ENCODE measurements at regions not wholly inside any gene's neighbourhood (a gene's known extent, or its start where the extent isn't known, plus 50 kb on each side); places are given as distances from the start of the nearest gene placed in this dataset.

DNA sequence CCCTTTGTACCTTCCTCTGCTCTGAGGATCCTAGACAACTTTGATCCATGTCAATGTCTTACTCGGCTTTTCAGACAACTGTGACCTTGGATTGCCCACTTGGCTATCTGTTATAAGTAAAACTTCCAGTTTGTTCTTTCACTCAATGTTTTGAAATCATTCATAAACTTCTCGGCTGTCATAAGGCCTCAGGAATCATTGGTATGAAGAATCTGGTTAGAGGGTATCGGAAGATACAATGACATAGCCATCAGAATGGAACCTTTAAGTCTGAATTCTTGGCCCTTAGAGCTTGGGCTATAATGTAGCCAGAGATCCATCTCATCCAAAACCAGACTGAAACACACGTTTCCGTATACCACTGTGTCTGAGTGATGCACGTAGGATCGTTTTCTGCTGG is 59.0 kb upstream of the WDR1 start:
- Histone ChIP-seq H3K36me3 (ENCODE audit: control insufficient read depth, insufficient read depth, low read length, severe bottlenecking) (no peaks in the 10 kb centered on the region), H3K9ac (ENCODE audit: low read length) (no peak overlapping the region), H3K27me3 (replicated peaks; ENCODE audit: control insufficient read depth, insufficient read depth, low read length) (no peaks in the 10 kb centered on the region), H3K4me3 (ENCODE audit: low read length) (no peak overlapping the region), H3K4me1 (ENCODE audit: control insufficient read depth, insufficient read depth, low read length) (peaks cover 36% of the 10 kb centered on the region), H3K9me3 (ENCODE audit: control insufficient read depth, low read length) (no peaks in the 10 kb centered on the region)
- DNase-seq (ENCODE audit: low read depth), result no peak

DNA sequence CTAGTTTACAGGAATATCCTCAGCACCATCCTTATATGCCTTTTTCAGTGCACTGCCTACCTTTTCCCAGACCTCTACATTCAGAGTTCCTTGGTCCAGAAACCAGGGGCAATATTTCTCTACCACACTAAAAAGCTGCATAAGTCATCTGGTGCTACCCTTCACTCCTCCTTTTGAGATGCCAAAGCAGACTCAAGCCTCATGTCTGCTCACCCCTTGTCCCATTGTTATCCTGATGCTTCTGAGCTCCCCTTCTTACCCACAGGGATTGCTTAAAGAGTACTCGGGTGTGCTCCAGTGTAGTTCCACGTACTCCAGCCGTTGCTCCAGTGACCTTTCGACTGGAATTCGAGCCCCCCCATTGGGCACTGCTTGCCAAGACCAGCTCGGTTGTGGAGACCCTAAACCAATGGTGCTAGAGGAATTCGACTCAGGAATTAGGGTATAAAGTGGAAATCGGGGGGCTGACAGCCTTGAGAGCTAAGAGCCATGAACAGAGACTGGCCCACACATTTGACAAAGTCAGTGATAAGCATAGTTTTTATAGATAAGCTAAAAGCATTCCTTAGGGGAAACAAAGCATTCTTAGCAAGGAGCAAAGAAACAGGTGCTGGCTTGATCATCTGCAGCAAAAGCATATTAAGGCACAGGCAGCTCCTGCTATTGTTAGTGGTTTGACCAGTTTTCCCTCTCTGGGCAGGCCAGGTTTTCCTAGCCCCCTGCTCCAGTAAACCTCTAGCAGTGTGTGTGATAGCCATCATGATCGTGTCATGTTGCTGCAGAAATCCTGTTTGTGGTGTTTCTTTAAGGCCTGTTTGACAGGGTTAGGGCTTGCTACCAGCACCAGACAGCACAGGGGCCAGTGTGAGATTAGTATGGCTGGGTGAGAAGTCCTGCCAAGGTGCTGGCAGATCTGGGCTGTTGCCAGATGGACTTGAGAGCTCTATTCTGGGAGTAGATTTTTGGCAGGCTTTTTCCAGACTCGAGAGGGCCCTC is 57.5 kb upstream of the WDR1 start:
- H3K4me3 ChIP-seq (ENCODE audit: low read length), result no peak overlapping the region
- H3K27me3 ChIP-seq (replicated peaks; ENCODE audit: control insufficient read depth, insufficient read depth, low read length), result no peaks in the 10 kb centered on the region
- H3K9me3 ChIP-seq (ENCODE audit: control insufficient read depth, low read length), result no peaks in the 10 kb centered on the region
- H3K9ac ChIP-seq (ENCODE audit: low read length), result no peak overlapping the region
- H3K4me1 ChIP-seq (ENCODE audit: control insufficient read depth, insufficient read depth, low read length), result peaks cover 48% of the 10 kb centered on the region
- H3K36me3 ChIP-seq (ENCODE audit: control insufficient read depth, insufficient read depth, low read length, severe bottlenecking), result no peaks in the 10 kb centered on the region
- no peak for DNase-seq (ENCODE audit: low read depth)

DNA sequence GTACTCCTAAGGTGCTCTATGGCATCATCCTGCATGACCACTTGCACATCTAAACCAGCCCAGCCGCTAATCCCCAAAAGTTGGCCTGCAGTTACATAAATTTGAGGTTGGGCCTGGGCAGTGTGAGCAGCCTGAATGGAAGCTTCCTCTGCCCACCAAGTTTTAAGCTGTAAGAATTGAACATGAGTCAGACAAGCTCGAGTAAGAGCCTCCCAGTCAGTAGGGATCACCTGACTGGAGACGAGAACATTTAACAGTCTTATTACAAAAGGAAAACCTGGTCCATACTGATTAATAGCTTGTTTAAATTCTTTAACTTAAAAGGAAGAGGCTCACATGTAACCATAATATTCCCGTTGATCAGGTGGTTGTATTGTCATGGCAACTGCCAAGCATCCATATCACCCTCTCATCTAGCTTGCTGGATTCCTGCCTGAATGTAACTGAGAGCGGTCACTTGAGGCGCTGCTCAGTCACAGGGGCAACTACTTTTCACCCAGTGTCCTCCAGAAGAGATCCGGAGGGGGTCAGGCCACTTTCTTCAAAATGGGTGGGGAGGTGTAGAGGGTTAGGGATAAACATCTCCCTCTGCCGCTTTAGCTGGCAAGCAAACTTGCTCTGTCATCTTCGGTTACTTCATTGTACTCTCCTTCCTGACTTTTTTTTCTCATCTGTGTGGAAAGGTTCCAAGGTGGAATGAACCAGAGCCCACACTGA is 56.6 kb upstream of the WDR1 start:
- no peak overlapping the region for H3K9ac ChIP-seq (ENCODE audit: low read length)
- DNase-seq (ENCODE audit: low read depth), result no peak

DNA sequence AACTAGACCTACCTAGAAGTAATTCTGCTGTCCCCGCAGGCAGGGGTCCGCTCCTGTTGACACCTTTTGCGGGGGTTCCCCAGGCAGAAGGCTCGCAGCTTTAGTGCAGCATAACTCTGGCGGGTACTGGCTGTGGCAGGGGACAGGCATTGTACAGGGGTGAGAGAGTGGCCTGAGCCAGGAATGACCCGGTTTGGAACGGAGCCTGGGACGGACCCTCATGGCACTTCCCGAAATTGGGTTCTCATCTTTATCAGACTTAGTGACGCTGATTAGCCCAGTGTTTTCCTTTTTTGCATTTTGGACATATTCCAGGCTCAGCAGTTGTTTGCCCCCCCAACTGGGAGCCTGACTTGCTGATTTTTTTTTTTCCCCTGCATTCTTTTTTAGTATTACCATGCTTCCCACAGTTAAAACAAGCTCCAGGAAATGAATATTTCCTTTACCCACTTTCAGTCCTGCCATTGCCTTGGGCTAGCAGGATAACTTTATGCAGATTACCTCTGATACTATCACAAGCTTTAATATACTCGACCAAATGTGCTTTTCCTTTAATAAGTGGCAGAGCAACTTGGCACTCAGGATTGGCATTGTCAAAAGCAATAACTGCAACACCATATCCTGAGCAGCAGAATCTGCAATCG is 55.8 kb upstream of the WDR1 start:
- peaks cover 60% of the 10 kb centered on the region for H3K4me1 ChIP-seq (ENCODE audit: control insufficient read depth, insufficient read depth, low read length)
- no peaks in the 10 kb centered on the region for H3K36me3 ChIP-seq (ENCODE audit: control insufficient read depth, insufficient read depth, low read length, severe bottlenecking)
- H3K4me3 ChIP-seq (ENCODE audit: low read length), result no peak overlapping the region
- H3K9me3 ChIP-seq (ENCODE audit: control insufficient read depth, low read length), result no peaks in the 10 kb centered on the region
- H3K9ac ChIP-seq (ENCODE audit: low read length), result no peak overlapping the region
- DNase-seq (ENCODE audit: low read depth), result no peak
- H3K27me3 ChIP-seq (replicated peaks; ENCODE audit: control insufficient read depth, insufficient read depth, low read length), result no peaks in the 10 kb centered on the region

More for the DNA sequence above, 56.6 kb upstream of the WDR1 start:
- Histone ChIP-seq H3K9me3 (ENCODE audit: control insufficient read depth, low read length) (no peaks in the 10 kb centered on the region), H3K4me1 (ENCODE audit: control insufficient read depth, insufficient read depth, low read length) (peaks cover 56% of the 10 kb centered on the region), H3K27me3 (replicated peaks; ENCODE audit: control insufficient read depth, insufficient read depth, low read length) (no peaks in the 10 kb centered on the region), H3K4me3 (ENCODE audit: low read length) (no peak overlapping the region), H3K36me3 (ENCODE audit: control insufficient read depth, insufficient read depth, low read length, severe bottlenecking) (no peaks in the 10 kb centered on the region)

DNA sequence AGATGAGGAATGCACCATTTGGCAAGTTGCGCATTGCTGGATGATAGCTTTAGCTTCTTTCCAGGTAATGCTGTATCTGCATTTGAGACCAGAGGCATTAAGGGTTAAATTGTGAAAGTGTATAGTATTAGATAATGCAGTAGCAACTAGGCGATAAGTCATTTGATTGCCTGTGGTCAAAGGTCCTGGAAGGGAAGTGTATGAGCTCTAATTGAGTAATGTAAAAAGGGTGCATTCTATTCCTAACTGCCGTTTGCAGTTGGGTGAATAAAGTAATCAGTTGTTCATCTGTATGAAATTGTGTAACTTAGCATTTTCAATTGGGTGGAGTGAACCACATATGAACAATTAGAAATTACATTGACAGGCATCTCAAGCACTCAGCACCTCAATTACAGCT is 54.5 kb upstream of the WDR1 start:
- no peak overlapping the region for H3K9ac ChIP-seq (ENCODE audit: low read length)
- H3K27me3 ChIP-seq (replicated peaks; ENCODE audit: control insufficient read depth, insufficient read depth, low read length), result no peaks in the 10 kb centered on the region
- H3K4me3 ChIP-seq (ENCODE audit: low read length), result no peak overlapping the region
- no peak for DNase-seq (ENCODE audit: low read depth)
- H3K36me3 ChIP-seq (ENCODE audit: control insufficient read depth, insufficient read depth, low read length, severe bottlenecking), result no peaks in the 10 kb centered on the region
- H3K4me1 ChIP-seq (ENCODE audit: control insufficient read depth, insufficient read depth, low read length), result peaks cover 60% of the 10 kb centered on the region
- H3K9me3 ChIP-seq (ENCODE audit: control insufficient read depth, low read length), result no peaks in the 10 kb centered on the region

DNA sequence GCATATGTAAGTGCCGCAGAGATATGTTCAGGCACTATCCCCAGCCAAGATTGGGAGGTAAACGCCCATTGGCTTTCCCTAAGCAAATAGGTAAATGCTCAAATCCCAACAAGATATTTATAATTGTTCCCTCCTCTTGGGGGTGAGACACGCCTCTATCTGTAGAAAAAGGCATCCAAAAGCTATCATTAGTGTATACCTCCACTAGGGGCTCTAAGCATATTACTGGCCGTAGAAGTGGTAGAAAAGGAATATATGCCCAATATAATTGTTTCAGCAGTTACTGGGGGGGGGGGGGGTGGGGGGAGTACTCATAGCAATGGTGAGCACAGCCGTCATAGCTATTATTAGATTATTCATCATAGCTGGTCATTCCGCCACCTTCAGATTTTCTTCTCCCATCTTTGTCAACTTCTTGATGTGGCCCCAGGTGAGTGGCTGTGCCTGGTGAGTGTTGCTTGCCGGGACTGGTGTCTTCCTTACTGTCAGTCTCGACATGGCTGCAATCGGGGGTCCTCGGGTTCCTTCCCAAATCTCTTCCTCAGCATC is 53.3 kb upstream of the WDR1 start:
- H3K4me1 ChIP-seq (ENCODE audit: control insufficient read depth, insufficient read depth, low read length), result peaks cover 60% of the 10 kb centered on the region
- H3K9me3 ChIP-seq (ENCODE audit: control insufficient read depth, low read length), result no peaks in the 10 kb centered on the region
- H3K9ac ChIP-seq (ENCODE audit: low read length), result no peak overlapping the region
- no peak for DNase-seq (ENCODE audit: low read depth)
- no peaks in the 10 kb centered on the region for H3K27me3 ChIP-seq (replicated peaks; ENCODE audit: control insufficient read depth, insufficient read depth, low read length)
- no peak overlapping the region for H3K4me3 ChIP-seq (ENCODE audit: low read length)
- no peaks in the 10 kb centered on the region for H3K36me3 ChIP-seq (ENCODE audit: control insufficient read depth, insufficient read depth, low read length, severe bottlenecking)

DNA sequence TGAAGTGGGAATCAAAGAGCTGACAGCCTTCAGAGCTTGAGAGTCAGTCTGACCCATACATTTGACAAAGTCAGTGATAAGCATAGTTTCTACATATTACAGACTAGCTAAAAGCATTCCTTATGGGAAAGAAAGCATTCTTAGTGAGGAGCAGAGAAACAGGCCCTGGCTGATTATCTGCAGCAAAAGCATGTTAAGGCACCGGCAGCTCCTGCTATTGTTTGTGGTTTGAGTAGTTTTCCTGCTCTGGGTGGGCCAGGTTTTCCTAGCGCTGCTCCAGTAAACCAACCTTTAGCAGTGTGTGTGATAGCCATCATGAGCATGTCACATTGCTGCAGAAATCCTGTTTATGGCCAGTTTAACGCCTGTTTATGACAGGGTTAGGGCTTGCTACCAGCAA is 51.6 kb upstream of the WDR1 start:
- DNase-seq (ENCODE audit: low read depth), result no peak
- Histone ChIP-seq H3K4me3 (ENCODE audit: low read length) (no peak overlapping the region), H3K4me1 (ENCODE audit: control insufficient read depth, insufficient read depth, low read length) (peaks cover 48% of the 10 kb centered on the region)

DNA sequence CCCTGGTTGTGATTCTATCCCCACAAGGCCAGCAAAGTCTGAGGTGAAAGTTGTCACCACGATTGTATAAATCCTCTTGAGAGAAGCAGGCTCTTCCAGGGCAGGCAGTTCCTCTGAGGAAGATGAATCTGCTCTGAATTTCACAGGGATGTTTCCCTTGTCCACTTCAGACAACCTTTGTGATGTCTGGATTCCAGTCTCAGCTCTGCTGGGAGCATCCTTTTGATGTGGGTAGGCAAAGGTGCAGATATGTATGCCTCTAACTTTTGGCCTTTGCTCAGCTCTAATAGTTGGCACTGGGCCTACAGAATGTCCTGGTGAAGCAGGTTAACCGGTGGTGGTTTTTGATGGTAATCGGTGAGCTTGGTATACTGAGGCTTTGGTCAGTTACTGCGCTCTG is 50.6 kb upstream of the WDR1 start:
- Histone ChIP-seq H3K9ac (ENCODE audit: low read length) (no peak overlapping the region), H3K27me3 (replicated peaks; ENCODE audit: control insufficient read depth, insufficient read depth, low read length) (peaks cover 6% of the 10 kb centered on the region), H3K4me3 (ENCODE audit: low read length) (no peak overlapping the region), H3K36me3 (ENCODE audit: control insufficient read depth, insufficient read depth, low read length, severe bottlenecking) (no peaks in the 10 kb centered on the region), H3K4me1 (ENCODE audit: control insufficient read depth, insufficient read depth, low read length) (peaks cover 40% of the 10 kb centered on the region), H3K9me3 (ENCODE audit: control insufficient read depth, low read length) (no peaks in the 10 kb centered on the region)
- DNase-seq (ENCODE audit: low read depth), result no peak

More for the DNA sequence above, 51.6 kb upstream of the WDR1 start:
- H3K36me3 ChIP-seq (ENCODE audit: control insufficient read depth, insufficient read depth, low read length, severe bottlenecking), result no peaks in the 10 kb centered on the region
- peak overlapping the region; percentile 21 for H3K9ac ChIP-seq (ENCODE audit: low read length)
- no peaks in the 10 kb centered on the region for H3K9me3 ChIP-seq (ENCODE audit: control insufficient read depth, low read length)
- H3K27me3 ChIP-seq (replicated peaks; ENCODE audit: control insufficient read depth, insufficient read depth, low read length), result no peaks in the 10 kb centered on the region

All from adipocyte (in vitro differentiated cells).